ENCODE measurements at regions not wholly inside any gene's neighbourhood (a gene's known extent, or its start where the extent isn't known, plus 50 kb on each side); places are given as distances from the start of the nearest gene placed in this dataset.

DNA sequence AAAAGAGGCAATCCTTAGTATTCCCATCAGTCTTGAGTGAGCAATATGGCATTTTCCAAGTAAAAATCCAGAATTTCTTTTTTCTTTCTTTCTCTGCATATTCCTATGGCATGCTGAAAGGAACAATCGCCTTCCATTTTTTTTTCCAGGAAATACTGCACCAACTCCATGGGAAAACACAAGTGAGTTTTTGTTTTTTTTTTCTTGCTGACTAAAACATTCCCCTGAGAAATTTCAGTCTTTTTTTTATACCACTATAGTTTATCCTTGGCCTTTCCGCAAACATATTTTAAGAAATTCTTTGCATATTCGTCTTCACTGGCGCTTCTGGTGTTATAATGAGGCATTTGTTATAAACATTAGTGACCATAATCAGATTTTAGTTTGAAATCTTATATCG lies 429.6 kb upstream of the MDFIC2 start:
- Histone ChIP-seq H3K79me2 (ENCODE audit: insufficient read depth, low read length) (no peaks in the 10 kb centered on the region), H3K27ac (ENCODE audit: low read depth, low read length) (no peak overlapping the region), H3K27me3 (ENCODE audit: low read length) (no peaks in the 10 kb centered on the region), H3K4me3 (ENCODE audit: insufficient read depth, low read length, poor library complexity, severe bottlenecking) (no peak overlapping the region), H3K9me3 (ENCODE audit: insufficient read depth, low read length) (no peaks in the 10 kb centered on the region), H3K4me2 (ENCODE audit: low read depth, low read length, poor library complexity, severe bottlenecking) (no peak overlapping the region), H3F3A (ENCODE audit: insufficient read depth) (no peaks in the 10 kb centered on the region), H3K9ac (ENCODE audit: low read length) (no peak overlapping the region), H3K9me2 (replicated peaks; ENCODE audit: insufficient read depth, low read length) (no peaks in the 10 kb centered on the region), H2AFZ (ENCODE audit: low read depth, low read length, severe bottlenecking) (no peak overlapping the region), H4K20me1 (ENCODE audit: low read depth, low read length) (no peaks in the 10 kb centered on the region), H3K36me3 (ENCODE audit: low read length) (no peaks in the 10 kb centered on the region)
- TF ChIP-seq CTCF (IDR thresholded peaks at IDR 0.05; ENCODE audit: insufficient read depth, low read length, poor library complexity, severe bottlenecking) (no peak), EZH2phosphoT487 (conservative IDR thresholded peaks at IDR 0.05; ENCODE audit: low read length) (no peak)

- Histone ChIP-seq H3K4me2 (ENCODE audit: low read depth, low read length, poor library complexity, severe bottlenecking) (no peak overlapping the region), H3F3A (ENCODE audit: insufficient read depth) (no peaks in the 10 kb centered on the region), H3K9me2 (replicated peaks; ENCODE audit: insufficient read depth, low read length) (no peaks in the 10 kb centered on the region), H3K27ac (ENCODE audit: low read depth, low read length) (no peak overlapping the region), H2AFZ (ENCODE audit: low read depth, low read length, severe bottlenecking) (no peak overlapping the region), H3K36me3 (ENCODE audit: low read length) (no peaks in the 10 kb centered on the region), H3K9me3 (ENCODE audit: insufficient read depth, low read length) (no peaks in the 10 kb centered on the region), H3K9ac (ENCODE audit: low read length) (no peak overlapping the region), H4K20me1 (ENCODE audit: low read depth, low read length) (no peaks in the 10 kb centered on the region), H3K27me3 (ENCODE audit: low read length) (no peaks in the 10 kb centered on the region), H3K4me3 (ENCODE audit: insufficient read depth, low read length, poor library complexity, severe bottlenecking) (no peak overlapping the region), H3K79me2 (ENCODE audit: insufficient read depth, low read length) (no peaks in the 10 kb centered on the region)
- TF ChIP-seq CTCF (IDR thresholded peaks at IDR 0.05; ENCODE audit: insufficient read depth, low read length, poor library complexity, severe bottlenecking): no peak
- TF ChIP-seq EZH2phosphoT487 (conservative IDR thresholded peaks at IDR 0.05; ENCODE audit: low read length): no peak
These were observed 428.4 kb upstream of the MDFIC2 start for GRCh38 chr3:70740872-70741271.

- H3K9me2 ChIP-seq (replicated peaks; ENCODE audit: insufficient read depth, low read length): no peaks in the 10 kb centered on the region
- no peaks in the 10 kb centered on the region for H3F3A ChIP-seq (ENCODE audit: insufficient read depth)
- H3K36me3 ChIP-seq (ENCODE audit: low read length): no peaks in the 10 kb centered on the region
- no peak overlapping the region for H3K27ac ChIP-seq (ENCODE audit: low read depth, low read length)
- no peak overlapping the region for H3K4me2 ChIP-seq (ENCODE audit: low read depth, low read length, poor library complexity, severe bottlenecking)
- H2AFZ ChIP-seq (ENCODE audit: low read depth, low read length, severe bottlenecking): no peak overlapping the region
- H3K79me2 ChIP-seq (ENCODE audit: insufficient read depth, low read length): no peaks in the 10 kb centered on the region
- no peak overlapping the region for H3K9ac ChIP-seq (ENCODE audit: low read length)
- no peaks in the 10 kb centered on the region for H3K9me3 ChIP-seq (ENCODE audit: insufficient read depth, low read length)
- H3K4me3 ChIP-seq (ENCODE audit: insufficient read depth, low read length, poor library complexity, severe bottlenecking): no peak overlapping the region
- H3K27me3 ChIP-seq (ENCODE audit: low read length): no peaks in the 10 kb centered on the region
- no peaks in the 10 kb centered on the region for H4K20me1 ChIP-seq (ENCODE audit: low read depth, low read length)
- TF ChIP-seq CTCF (IDR thresholded peaks at IDR 0.05; ENCODE audit: insufficient read depth, low read length, poor library complexity, severe bottlenecking): no peak
- no peak for TF ChIP-seq EZH2phosphoT487 (conservative IDR thresholded peaks at IDR 0.05; ENCODE audit: low read length)
These were observed 427.6 kb upstream of the MDFIC2 start for GRCh38 chr3:70740071-70740470.

DNA sequence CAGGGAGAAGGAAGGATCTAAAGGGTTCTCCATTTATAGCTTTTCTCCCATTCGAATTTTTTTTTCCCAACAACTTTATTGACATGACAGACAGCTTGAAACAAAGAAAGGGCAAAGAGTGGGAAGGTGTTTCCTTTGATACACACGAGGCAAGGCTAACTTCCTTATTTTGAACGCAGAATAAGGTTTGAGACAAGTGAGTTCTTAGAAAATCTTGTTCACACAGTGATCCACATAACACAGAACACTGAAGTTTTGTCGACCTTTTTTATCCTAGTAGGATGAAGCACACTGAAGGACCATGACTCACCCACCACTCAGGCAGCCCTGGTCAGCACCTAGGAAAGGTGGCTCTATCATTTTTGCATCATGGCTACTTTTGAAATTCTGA lies 425.8 kb upstream of the MDFIC2 start:
- H4K20me1 ChIP-seq (ENCODE audit: low read depth, low read length): no peaks in the 10 kb centered on the region
- no peaks in the 10 kb centered on the region for H3K36me3 ChIP-seq (ENCODE audit: low read length)
- H3K9me2 ChIP-seq (replicated peaks; ENCODE audit: insufficient read depth, low read length): no peaks in the 10 kb centered on the region
- H3K9ac ChIP-seq (ENCODE audit: low read length): no peak overlapping the region
- no peak for TF ChIP-seq EZH2phosphoT487 (conservative IDR thresholded peaks at IDR 0.05; ENCODE audit: low read length)
- no peak for TF ChIP-seq CTCF (IDR thresholded peaks at IDR 0.05; ENCODE audit: insufficient read depth, low read length, poor library complexity, severe bottlenecking)
- H3K9me3 ChIP-seq (ENCODE audit: insufficient read depth, low read length): no peaks in the 10 kb centered on the region
- no peaks in the 10 kb centered on the region for H3K27me3 ChIP-seq (ENCODE audit: low read length)
- H2AFZ ChIP-seq (ENCODE audit: low read depth, low read length, severe bottlenecking): no peak overlapping the region
- H3K27ac ChIP-seq (ENCODE audit: low read depth, low read length): no peak overlapping the region
- H3K79me2 ChIP-seq (ENCODE audit: insufficient read depth, low read length): no peaks in the 10 kb centered on the region
- H3K4me3 ChIP-seq (ENCODE audit: insufficient read depth, low read length, poor library complexity, severe bottlenecking): no peak overlapping the region
- no peaks in the 10 kb centered on the region for H3F3A ChIP-seq (ENCODE audit: insufficient read depth)
- no peak overlapping the region for H3K4me2 ChIP-seq (ENCODE audit: low read depth, low read length, poor library complexity, severe bottlenecking)

Measured in SU-DHL-6 (cell line).